Stimulated activated CD8-positive, alpha-beta memory T cell treated with anti-CD3 and anti-CD28 coated beads, Interleukin-4, amount 100 ng/mL, for 48 hours (primary cell): ENCODE measurements at regions not wholly inside any gene's neighbourhood (a gene's known extent, or its start where the extent isn't known, plus 50 kb on each side); places are given as distances from the start of the nearest gene placed in this dataset.

Source experiments
- DNase-seq: peaks from one replicate; pipeline ENCODE4 v3.0.0-alpha.2; 2020

GRCh38 chr4:149029056-149029651, 586.9 kb upstream of the NR3C2 start:
- no peak for DNase-seq

DNA sequence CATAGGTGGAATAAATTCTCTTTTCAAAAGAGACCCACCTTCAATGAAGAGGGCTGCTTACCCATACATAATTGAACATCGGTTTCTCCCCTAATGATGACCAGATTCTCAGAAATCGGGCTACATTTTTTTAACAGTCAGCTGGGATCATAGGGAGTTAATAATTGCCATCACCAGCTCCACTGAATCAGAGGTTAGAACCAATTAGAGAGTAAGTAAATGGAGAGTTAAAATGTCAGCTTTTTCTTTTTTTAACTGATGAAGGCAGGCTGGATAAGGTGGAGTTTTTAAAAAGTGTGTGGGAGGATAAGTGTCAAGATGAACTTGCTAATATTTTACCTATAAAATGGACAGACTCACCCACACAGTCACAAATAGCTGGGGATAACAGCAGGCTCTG, 584.5 kb upstream of the NR3C2 start:
- DNase-seq = no peak

DNA sequence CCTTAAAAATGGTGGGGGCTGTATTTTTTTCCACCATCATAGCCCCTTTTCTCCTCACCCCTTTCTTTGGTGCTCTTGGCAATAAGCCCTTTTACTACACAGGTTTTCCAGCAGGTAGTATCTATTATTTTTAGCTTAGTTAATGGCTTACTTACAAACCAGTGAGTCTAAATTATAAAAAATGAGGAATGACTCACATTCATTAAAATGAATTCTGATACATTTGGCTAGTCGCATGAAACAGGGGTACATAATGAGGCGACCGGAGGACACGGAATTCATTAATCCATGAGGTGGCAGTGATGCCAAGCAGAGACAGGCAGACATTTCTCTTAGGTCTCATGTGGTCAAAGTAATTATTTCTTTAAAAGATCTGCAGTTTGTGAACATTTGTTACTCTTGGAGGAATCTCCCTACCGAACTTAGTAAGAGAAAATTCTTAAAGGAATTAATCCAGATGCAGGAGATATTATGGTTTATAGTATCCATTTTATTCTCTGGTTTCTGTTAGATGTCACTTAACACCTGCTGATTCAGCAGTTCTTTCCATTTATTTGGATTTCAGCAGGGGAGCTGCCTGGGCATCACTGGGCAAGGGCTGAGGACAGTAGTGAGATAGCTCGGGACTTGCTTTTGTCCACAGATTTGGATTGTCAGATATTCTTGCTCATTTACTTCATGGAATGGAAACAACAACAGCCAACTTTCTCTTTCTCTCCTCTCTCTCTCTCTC, 575.0 kb upstream of the NR3C2 start:
- no peak for DNase-seq

DNA sequence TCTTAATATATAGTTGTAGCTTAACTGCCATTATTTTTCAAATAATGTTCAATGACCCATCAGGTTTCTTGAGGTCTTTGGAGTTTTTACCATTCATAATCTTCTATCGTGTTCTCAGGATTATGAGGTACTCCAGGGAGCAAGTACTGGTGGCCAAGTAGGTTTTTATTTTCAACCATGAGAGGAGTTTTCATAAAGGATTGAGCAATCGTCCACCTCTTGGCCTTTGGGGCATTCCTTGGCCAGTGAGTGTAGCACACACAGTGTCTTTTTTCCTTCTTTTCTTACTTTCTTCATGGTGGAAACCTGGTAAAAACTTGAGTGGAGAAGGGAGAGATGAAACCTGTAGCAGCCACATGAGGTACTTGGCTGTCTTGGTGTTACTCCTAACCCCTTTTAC, 567.0 kb upstream of the NR3C2 start:
- no peak for DNase-seq

GRCh38 chr4:149008415-149009025, 566.3 kb upstream of the NR3C2 start:
- DNase-seq = no peak

GRCh38 chr4:149005191-149005590, 563.0 kb upstream of the NR3C2 start:
- no peak for DNase-seq

- no peak for DNase-seq
Observed at GRCh38 chr4:148999924-149000323, 557.7 kb upstream of the NR3C2 start.

GRCh38 chr4:148998719-148999118, 556.5 kb upstream of the NR3C2 start:
- no peak for DNase-seq

DNA sequence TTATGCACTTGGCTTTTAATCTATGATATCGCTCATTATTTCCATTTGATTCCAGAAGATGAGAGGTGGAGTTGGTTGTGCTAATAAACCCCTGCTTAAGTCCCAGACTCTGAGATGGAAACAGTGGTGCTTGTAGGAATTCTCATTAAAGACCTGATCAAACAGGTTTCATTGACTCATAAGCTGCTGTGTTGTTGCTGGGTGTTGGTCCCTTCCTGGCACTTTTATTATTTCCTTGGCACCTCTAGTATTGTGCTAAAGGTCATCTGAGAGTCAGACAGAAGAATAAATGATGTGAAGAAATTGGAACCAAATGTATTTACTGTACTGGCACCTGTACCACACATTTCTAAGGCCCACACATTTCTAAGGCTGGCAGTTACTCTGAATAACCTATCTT, 544.7 kb upstream of the NR3C2 start:
- no peak for DNase-seq

DNA sequence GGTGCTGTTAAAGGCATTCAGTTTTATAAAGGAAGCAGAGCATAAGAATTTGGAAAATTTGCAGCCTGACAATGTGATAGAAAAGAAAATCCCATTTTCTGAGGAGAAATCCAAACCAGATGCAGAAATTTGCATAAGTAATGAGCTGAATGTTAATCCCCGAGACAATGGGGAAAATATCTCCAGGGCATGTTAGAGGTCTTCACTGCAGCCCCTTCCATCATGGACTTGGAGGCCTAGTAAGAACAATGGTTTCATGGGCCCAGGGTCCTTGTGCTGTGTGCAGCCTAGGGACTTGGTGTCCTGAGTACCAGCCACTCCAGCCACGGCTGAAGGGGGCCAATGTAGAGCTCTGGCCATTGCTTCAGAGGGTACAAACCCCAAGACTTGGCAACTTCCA, 542.7 kb upstream of the NR3C2 start:
- no peak for DNase-seq

DNA sequence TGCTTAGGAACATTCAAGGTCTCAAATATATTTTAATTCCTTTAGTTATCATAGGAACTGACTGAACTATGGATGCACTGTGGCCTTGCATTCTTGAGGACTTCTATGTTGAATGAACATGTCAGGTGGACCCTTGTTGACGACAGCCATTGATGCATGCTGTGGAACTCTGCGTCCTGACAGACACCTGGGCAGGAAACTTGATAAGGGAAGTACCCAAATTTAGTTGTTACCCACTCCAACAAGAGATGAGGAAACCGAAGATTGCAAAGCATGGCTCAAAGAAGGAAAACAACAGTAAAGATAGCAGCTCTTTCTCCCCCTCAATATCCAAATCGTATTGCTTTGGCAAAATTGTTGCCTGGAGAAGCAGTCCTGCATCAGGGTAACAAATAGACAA, 540.0 kb upstream of the NR3C2 start:
- DNase-seq = no peak

DNA sequence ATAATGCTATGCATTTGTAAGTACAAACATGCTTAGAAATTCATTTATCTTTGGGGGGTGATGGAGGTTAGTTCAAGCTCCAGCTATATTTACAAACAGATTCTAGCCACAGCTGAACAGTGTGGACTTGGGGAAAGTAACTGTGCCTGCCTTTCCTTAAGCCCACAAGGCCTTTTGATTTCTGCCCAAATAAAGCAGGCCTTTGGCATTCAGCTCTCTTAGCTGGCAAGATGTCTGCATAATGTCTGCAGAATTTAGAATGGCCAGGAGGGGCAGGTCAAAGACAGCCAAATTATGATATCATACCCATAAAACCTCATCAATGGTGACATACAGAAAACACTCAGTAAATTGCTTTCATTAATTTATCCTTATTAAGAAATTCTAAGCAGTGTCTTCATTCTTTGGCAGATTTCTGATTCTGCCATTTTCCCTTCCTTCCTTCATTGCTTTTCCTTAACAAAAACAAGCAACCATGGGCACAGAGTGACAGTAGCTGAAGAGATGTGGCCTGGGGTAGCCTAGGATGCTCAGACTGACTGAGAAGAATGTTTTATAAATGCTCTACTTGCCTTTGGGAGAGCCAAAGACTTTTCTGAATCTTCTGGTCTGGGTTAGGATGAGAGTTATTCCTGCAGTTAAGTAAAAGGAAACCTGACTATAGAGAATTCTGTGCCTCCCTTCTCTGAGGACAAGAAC, 538.7 kb upstream of the NR3C2 start:
- DNase-seq = no peak

DNA sequence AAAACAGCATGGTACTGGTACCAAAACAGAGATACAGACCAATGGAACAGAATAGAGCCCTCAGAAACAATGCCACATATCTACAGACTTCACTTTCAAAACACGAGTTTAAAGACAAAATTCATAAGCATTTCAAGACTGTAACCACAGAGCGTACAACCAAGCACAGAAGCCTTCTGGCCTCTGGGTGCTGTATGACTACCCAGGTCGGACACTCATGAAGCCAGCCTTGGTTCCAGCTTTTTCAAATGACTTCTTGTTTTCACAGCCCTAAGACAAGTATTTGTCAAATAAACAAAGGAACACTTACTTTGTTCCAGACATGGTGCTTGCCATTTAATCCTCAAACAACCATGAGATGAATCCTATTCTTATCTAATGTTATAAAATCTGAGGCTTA, 536.1 kb upstream of the NR3C2 start:
- no peak for DNase-seq

DNA sequence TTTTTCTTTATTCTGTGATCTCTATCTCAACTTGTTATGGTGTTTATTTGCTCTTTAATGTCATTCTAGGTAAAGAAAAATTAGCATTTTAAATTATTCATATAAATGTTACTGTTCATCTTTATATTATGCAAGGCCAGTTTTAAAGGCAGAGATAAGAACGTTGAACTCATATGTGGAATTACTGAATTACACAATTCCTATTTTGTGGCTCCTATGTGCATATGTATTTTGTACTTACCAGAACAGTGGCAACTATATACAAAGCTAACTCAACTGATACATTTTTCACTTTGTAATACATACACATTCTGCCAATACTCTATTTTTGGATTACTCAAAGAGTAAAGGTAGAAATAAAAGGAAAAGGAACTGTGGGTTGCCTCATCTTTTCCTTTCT, 533.2 kb upstream of the NR3C2 start:
- no peak for DNase-seq

GRCh38 chr4:148965080-148965479, 522.9 kb upstream of the NR3C2 start:
- DNase-seq = no peak

- DNase-seq = no peak
Observed at GRCh38 chr4:148964456-148964855, 522.2 kb upstream of the NR3C2 start.

DNA sequence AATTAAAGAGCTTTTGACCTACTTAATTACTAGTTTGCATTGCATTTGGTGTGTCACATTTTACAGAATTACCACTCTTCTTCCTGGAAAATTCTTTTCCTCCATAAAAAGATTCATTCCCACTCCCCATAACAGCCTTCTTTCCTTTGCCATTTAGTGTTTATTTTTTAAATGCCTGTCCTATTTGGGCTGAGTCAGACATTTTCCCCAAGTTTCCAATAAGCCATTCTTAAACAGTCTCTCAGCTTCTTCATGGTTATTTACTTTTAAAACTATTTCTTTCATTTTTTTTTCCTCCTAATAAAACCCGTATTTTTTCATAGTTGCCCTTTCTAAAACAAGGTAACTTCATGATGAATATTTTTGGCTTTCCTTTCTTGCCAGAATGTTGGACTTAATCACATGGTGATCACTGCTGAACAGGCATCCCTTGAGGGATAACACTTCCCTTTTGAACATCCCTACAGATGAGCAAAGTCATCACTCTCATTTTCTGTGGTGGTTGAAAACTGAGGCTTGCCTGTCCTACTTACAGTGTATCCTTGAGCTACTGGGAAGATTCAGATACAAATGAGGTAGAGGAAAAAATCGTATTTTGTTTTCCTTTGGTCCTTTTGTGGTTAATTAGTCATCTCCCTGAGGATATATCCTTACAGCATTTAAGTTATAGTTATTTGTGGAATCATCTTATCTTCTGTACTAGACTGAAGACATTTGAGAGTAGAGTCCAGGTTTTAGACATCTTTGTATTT, 520.5 kb upstream of the NR3C2 start:
- DNase-seq = no peak

DNA sequence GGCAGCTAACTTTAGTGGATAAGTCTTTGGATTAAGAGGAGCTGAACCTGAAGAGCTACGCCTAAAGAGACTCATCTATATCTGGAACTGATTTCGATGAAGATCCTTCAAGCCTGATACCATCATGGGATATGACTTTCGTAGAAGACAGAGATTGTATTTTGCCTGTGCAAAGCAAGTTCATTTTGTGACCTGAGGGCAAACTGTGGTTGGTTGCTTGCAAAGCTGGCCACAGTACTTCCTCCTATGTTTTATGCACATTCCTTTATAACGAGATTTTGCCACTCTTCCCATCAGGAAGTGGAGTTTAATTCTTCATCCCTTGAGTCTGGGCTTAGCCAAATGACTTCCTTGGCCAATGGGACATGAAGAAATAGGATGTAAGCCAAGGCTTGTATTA, 519.3 kb upstream of the NR3C2 start:
- no peak for DNase-seq

GRCh38 chr4:148958317-148958716, 516.1 kb upstream of the NR3C2 start:
- DNase-seq = no peak

DNA sequence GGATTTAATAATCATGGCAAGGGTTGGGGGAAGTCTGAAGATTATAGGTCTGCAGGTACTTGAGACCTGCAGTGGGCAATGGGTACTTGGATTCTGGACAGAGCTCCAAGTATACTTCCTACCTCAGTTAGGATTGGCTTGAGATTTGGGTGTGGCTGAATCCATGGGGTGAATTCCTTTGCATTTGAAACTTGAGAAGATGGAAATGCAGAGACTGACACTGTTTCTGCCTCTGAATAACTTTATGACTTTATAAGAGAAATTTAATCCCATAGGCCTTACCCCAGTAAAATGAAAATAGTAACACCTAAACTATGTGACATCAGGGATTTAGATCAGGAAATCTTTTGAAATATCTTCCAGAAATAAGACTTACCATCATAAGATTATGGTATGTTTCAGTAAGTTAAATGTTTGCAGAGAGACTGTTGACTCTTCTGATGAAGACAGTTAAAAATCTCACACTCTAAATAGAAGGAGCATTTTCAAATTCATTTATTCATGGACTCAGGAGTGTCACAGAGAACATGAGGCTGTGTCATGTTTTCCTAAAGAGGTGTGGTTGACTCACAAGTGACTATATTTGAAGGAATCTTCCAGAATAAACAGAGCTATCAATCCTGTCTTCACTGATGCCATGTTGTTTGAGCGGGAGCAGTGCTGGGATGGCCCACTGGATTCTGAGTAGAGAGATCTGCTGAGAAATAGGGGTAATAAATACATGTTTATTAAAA, 513.5 kb upstream of the NR3C2 start:
- no peak for DNase-seq

GRCh38 chr4:148954011-148954749, 512.0 kb upstream of the NR3C2 start:
- no peak for DNase-seq

- DNase-seq = no peak
Observed at GRCh38 chr4:148951346-148951745, 509.1 kb upstream of the NR3C2 start.
